ENCODE measurements at regions not wholly inside any gene's neighbourhood (a gene's known extent, or its start where the extent isn't known, plus 50 kb on each side); places are given as distances from the start of the nearest gene placed in this dataset.

- Histone ChIP-seq H2BK15ac (ENCODE audit: low read depth, low read length) (no peak overlapping the region), H3K56ac (ENCODE audit: insufficient read length, low read depth, low read length) (no peak overlapping the region), H3K18ac (ENCODE audit: insufficient read length, low read depth, low read length) (no peak overlapping the region), H3K23me2 (ENCODE audit: insufficient read length, low read depth, low read length, poor library complexity, severe bottlenecking) (no peaks in the 10 kb centered on the region), H4K20me1 (ENCODE audit: control insufficient read depth, insufficient read depth, insufficient read length) (no peaks in the 10 kb centered on the region), H2BK120ac (ENCODE audit: low read depth, low read length, poor library complexity, severe bottlenecking) (no peak overlapping the region), H3K79me1 (ENCODE audit: insufficient read depth, low read depth, low read length, poor library complexity, severe bottlenecking) (no peaks in the 10 kb centered on the region), H2BK5ac (ENCODE audit: insufficient read length, low read length) (no peak overlapping the region), H3K27me3 (ENCODE audit: insufficient read depth, low read length) (no peaks in the 10 kb centered on the region), H3K4me1 (ENCODE audit: insufficient read depth, low read length) (no peaks in the 10 kb centered on the region), H3K9me3 (ENCODE audit: control insufficient read depth, low read depth, low read length) (no peaks in the 10 kb centered on the region), H3K79me2 (ENCODE audit: insufficient read depth, low read length) (no peaks in the 10 kb centered on the region), H4K8ac (replicated peaks; ENCODE audit: insufficient read length, low read depth, low read length) (no peak overlapping the region), H3K14ac (ENCODE audit: insufficient read depth, low read length) (no peak overlapping the region), H3T11ph (ENCODE audit: low read length) (no peak overlapping the region), H2AK5ac (ENCODE audit: insufficient read length, low read length) (no peak overlapping the region), H2AFZ (ENCODE audit: low read length) (no peak overlapping the region), H2BK20ac (ENCODE audit: low read depth, low read length, poor library complexity, severe bottlenecking) (no peak overlapping the region), H3K4me2 (ENCODE audit: insufficient read depth, insufficient read length, low read length) (no peak overlapping the region), H3K9ac (ENCODE audit: extremely low read depth, insufficient read length, low read length) (no peak overlapping the region), H3K27ac (ENCODE audit: insufficient read length, low read depth, low read length) (no peak overlapping the region), H2BK12ac (ENCODE audit: insufficient read length, low read depth, low read length) (no peak overlapping the region), H3K23ac (ENCODE audit: insufficient read length, low read depth, low read length) (no peak overlapping the region), H3K4ac (ENCODE audit: low read depth, low read length) (no peak overlapping the region), H4K91ac (ENCODE audit: insufficient read length, low read depth, low read length) (no peak overlapping the region), H4K5ac (ENCODE audit: insufficient read length, low read depth, low read length) (no peak overlapping the region)
- no peaks in the 10 kb centered on the region for H3K36me3 Mint-ChIP-seq (ENCODE audit: insufficient read depth in 1 of 3, low read depth in 3 of 3)
- no peaks in the 10 kb centered on the region for H3K9me3 Mint-ChIP-seq
- H3K27ac Mint-ChIP-seq: no peak overlapping the region
- TF ChIP-seq CTCF (conservative IDR thresholded peaks at IDR 0.05): no peak
- no CpG with 5 or more reads among the region's 2 CpGs for WGBS (ENCODE audit: extremely low coverage, insufficient read length, low lambda C conversion rate)
- DNase-seq: no peak
- H3K4me1 Mint-ChIP-seq: no peaks in the 10 kb centered on the region
- H3K4me3 Mint-ChIP-seq: no peak overlapping the region
- H3K27me3 Mint-ChIP-seq (ENCODE audit: low read depth): no peaks in the 10 kb centered on the region
Measured at GRCh38 chr4:164357957-164358356, 396.0 kb upstream of the SMIM31 start.
